IPS DF 4.7 (cell line): ENCODE measurements at regions not wholly inside any gene's neighbourhood (a gene's known extent, or its start where the extent isn't known, plus 50 kb on each side); places are given as distances from the start of the nearest gene placed in this dataset.

Source experiments
- DNase-seq: peaks from one replicate; pipeline ENCODE4 v3.0.0-alpha.2; 2013; ENCODE audit warnings: low spot score; ENCODE audit errors: extremely low read depth

DNA sequence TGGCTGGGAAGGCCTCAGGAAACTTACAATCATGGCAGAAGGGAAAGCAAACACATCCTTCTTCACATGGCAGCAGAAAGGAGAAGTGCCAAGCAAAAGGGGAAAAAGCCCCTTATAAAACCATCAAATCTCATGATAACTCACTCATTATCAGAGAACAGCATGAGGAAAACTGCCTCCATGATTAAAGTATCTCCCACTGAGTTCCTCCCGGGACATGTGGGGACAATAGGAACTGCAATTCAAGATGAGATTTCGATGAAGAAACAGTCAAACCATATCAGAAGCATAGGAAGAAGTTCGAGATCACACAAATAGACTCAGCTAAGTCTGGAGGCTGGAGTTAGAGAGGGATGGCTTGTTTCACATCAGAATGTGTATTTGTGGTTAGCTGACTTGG is 869.4 kb upstream of the PHF14 start:
- no peak for DNase-seq

DNA sequence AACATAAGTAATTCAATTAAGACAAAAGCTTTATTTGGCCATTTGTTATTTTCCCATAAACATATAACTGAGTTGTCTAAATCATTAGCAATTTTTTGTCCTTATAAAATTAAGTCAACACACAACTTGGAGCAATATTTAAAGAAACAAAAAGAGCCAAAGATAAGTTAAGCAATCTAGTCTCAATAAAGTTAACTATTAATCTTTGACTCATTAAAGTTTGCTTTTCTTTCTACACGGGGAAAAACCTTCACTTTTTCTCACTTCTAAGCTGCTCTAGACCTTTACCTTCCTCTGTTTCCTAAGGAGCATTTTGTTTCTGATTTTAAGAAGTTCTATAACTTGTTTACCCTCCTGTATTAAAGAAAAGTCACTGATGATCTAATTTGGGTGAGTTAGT is 867.1 kb upstream of the PHF14 start:
- no peak for DNase-seq

DNA sequence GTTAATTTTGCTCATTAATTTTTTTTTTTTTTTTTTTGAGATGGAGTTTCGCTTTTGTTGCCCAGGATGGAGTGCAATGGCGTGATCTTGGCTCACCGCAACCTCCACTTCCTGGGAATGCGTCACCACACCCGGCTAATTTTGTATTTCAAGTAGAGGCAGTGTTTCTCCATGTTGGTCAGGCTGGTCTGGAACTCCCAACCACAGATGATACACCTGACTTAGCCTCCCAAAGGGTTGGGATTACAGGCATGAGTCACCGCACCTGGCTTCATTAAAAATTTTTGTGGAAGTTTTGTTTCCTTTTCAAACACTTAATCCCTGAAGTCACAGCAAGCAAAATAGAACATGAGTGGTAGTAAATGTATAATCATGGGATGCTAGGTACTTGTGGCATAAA is 857.2 kb upstream of the PHF14 start:
- DNase-seq = no peak

DNA sequence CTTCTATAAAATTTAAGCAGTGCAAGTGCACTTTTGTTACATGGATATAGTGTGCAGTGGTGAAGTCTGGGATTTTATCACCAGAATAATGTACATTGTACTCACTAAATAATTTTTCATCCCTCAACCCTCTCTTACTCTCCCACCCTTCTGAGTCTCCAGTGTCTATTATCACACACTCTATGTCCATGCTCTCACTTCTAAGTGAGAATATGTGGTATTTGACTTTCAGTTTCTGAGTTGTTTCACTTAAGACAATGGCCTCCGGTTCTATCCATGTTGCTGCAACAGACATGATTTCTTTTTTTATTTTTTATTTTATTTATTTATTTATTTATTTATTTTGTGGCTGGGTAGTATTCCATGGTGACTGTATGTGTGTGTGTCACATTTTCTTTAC is 855.9 kb upstream of the PHF14 start:
- no peak for DNase-seq

DNA sequence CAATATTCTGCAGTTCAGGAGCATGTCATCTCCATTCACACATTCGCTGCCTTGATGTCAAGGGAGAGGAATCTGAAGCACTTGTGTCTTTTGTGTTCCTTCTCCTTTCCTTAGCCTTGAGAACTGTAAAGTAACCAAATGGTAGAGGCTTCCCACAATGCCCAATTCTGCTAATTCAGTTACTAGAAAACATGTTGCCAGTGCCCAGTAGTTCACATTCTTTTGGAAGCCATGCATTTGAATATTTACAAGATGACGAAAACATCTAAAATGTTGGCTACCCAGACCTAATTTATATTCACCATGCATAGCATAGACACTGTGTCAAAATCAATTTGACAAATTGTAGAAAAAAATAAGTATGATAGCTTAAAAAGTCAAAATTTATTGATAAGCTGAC is 852.7 kb upstream of the PHF14 start:
- DNase-seq = no peak

DNA sequence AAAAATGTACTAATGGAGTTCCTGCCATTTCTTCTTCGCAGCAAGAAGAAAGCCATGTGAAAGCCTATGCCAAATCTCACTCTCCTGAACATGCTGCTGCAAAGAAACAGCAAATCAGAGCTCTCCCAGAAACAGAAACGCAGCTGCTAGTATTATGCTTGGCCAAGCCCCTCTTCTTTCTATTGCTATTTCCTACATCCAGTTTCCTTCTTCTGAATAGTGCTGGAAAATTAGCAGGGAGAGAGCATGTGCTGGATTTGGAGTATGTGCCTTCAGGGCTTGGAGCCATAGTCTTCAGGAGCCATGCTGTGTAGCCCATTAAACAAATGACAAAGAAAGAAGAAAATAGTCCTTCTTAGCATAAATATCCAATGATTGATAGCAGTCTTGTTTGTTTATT is 852.0 kb upstream of the PHF14 start:
- DNase-seq = no peak

DNA sequence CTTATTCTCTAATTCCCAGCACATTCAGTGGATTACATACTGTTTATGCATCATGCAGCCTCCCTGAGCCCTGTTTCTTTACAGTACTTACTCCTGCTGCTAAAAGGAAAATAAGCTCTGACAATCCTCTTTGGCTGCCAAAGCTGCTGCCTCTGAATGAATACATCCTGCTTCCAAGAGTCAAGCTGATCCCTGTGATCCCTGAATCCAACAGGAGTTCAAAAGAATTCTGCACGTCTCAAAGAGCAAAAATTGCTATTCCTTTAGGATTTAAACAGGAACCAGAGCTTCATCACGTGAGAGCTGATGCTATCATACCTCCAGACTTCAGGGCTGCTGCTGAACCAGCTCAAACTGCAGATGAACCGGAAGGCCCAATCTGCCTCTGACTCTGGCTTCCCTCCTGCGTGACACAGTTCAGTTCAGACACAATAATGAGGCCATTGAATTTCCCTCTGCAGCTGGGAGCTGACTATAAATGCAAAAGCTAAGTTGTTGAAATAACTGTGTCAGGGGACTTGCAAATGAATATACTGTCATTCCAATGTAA is 851.0 kb upstream of the PHF14 start:
- DNase-seq = no peak

DNA sequence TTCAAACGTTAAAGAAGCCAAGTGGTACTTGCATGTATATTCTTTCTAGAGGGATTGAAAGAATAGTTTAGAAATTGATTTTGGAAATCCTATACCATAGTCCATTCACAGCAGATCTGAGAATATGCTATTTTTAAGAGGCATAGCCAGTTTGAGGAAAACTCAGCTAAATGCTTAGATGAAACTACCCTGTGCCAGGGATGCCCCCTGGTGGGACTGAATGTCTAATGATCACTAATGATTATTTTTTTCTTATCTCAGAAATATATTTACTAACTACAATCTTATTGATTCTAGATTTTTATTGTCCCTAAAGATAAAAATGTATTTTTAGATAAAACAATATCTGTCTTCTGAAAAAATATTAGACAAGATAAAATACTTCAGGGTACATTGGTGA is 844.9 kb upstream of the PHF14 start:
- no peak for DNase-seq

DNA sequence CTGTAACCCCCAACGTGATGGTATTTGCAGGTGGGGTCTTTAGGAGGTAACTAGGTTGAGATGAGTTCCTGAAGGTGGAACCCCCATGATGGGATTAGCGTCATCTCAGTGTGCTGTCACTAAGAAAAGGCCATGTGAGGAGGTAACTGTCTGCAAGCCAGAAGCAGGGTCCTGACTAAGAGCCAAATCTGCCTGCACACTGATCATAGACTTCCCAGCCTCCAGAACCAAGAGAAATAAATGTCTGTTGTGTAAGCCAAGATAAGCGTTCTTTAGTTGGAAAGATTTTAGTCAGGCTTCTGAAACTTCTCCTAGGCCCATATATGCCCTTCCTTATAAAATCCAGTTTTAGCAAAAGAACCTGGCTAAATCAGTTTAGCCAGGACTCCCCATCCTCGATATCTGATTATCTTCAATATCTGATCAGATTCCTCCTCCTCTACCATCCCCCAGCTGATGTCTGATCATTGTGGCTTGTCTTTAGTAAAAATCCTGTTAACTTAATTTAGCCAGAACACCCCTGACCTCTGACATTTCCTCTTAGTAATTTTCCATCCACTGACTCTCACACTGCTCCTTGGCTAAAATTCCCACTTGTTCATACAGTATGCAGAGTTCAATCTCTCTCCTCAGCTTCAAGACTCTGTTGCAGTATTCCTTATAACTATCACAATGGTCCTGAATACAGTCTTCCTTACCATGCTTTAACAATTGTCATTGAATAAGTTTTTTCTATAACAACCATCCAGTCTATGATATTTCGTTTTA is 835.4 kb upstream of the PHF14 start:
- no peak for DNase-seq

DNA sequence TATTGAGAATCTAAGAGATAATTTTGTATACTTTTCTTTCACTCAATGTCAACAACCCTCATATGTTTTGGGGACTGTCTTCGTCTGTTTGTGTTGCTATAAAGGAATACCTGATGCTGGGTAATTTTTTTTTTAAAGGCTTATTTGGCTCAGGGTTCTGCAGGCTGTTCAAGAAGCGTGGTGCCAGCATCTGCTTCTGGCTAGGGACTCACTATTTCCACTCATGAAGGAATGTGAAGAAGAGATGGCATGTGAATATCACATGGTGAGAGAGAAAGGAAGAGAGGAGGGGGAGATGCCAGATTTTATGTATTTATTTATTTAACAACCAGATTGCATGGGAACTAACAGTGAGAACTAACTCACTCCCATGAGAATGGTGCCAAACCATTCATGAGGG is 827.4 kb upstream of the PHF14 start:
- DNase-seq = no peak

DNA sequence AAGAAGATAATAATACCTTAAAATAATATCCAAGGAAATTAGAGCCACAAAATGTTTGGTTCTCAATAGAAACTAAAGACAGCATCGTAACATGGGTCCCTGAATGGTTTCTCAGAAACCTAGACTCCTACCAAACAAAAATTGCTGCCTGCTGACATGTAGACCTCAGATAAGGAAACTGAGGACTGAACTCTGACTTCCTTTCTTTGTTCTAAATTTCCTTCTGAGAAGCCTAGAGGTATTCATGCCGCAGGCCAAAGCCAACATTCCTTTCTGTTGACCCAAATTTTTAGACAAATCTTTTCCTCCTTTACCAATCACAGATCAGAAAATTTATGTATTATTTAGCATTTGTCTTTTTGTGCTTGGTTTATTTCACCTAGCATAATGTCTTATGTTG is 816.7 kb upstream of the PHF14 start:
- DNase-seq = no peak

DNA sequence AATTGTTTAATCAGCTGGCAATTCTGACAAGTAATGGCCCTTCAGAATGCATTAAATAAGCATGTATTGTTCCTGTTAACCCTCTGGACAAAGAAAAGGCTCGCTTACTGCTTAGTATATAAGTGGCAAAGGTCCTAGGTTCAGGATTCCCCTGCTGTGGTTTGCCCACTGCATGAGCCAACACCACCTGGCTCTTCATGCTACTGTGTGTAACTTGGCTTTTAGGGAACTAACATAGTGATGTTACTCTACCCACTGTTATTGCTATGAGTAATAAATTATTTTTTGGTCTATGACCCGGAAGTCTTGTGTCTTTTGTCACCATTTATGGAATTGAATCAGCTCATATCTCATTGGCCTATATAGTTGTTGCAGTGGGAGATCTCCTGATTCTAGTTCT is 791.7 kb upstream of the PHF14 start:
- no peak for DNase-seq

DNA sequence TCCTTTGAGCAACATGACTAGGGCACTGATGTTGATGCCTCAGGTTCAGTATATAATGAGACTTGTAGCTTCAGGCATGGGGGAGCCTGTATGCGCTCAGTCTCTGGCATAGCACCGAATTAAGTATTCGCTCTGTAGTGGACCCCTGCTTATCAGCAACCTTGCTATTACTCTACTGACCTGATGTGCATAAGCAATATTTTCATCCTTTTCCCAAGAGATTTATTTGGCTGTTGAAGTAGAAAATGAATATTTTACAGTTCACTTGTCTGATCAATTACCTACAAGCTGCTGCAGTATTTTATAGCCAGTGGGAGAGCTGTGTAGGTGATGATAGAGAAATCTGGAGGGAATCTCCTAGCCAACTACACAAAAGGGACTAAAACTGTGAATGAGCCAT is 781.6 kb upstream of the PHF14 start:
- DNase-seq = no peak

DNA sequence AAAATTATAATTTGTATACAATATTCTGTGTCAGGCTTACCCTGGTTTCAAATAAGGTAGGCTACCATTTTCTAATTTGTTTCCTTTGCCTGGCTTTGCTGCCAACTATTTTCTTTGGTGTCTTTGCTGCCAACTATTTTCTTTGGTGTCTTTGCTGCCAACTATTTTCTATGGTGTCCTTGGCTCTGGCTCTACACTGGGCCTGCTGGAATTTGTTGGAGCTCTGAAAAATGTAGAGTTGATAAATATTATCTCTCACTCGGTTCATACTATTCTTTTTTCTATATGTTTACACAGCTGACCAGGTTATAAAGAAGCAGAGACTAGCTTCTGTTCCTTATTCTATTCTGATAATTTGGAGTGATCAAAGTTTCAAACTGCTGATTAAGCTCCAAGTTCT is 768.0 kb upstream of the PHF14 start:
- DNase-seq = no peak

DNA sequence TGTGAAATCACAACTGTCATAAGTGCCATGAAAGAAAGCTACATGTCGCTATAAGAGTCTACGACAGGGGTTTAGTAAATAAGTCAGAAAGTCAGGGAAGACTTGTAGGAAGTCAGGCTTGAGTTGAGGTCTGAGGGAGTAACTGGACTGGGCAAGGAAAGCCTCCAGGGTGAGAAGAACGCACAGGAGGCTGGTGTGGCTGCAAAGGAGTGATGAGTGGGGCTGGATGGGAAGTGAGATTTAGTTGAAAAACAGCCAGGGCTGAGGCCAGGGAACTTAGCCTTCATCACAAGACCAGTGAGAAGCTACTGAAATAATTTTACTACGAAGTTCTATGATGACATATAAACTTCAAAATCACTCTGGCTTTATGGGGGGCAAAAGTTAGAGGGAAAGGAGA is 763.7 kb upstream of the PHF14 start:
- no peak for DNase-seq

DNA sequence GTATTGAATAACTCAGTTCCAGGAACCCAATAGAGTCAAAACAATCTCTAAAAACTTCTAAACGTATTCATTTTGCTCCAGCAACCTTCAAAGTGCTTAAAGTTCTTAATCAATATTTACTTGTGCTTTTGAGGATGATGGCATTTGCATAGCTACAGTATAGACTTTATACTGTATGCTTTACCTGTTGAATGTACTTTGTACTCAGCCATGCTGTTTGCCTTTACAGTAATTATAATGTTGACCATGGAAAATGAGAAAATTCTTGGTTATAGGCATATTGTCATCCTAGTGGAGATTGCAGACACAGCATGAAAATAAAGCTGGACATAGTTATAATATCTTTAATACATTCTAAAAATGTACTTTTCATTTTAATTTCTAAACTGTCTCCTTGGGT is 762.7 kb upstream of the PHF14 start:
- no peak for DNase-seq

DNA sequence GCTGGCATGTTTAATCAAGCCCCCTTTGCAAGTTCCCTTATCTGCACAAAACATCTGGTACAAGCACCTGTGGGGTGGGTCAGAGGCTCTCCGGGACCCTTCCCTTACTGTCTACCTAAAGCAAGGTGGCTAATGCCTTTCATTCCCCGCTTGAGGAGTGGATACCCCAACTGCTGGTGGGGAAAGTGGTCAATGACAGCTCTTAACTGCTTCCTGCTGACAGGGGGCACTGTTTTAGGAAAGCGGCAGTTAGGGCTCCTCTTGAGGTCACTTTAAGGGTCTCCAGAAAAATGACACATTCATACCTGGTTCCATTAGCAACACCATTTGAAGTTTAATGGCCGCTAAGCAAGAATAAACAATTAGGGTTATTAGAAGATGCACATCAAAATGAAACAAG is 761.8 kb upstream of the PHF14 start:
- DNase-seq = no peak

DNA sequence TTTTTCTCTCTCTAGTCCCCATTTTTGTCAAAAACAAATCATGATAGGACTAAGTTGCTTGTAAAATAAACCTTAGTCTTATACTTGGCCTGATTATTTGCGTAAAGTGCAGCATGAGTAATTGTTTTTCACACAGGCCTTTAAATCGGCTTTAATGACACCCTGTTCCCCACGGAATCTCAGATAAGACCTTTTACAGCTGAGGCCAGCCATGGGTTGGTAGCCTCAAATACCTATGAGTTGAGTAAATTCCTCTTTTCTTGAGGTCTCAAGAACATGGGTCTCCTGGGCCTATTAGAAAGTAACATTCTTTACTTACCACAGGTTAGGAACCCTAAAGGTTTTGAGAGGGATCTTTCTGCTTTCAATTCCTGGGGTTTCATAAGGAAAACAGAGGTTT is 761.0 kb upstream of the PHF14 start:
- DNase-seq = no peak

DNA sequence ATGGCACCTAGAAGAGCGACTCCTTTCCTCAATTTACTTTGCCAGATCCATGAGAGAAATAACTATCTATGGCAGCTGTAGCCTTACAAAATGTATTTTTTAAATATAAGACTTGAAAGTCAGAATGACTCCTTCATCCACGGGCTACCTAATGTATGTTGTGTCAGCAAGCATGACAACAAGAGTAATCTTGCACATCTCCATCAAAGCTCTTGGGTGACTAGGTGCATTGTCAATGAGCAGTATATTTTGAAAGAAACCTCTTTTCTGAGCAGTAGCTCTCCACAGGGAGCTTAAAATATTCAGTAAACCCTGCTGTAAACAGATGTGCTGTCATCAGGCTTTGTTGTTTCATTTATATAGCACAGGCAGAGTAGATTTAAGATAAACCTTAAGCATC is 757.2 kb upstream of the PHF14 start:
- DNase-seq = no peak

DNA sequence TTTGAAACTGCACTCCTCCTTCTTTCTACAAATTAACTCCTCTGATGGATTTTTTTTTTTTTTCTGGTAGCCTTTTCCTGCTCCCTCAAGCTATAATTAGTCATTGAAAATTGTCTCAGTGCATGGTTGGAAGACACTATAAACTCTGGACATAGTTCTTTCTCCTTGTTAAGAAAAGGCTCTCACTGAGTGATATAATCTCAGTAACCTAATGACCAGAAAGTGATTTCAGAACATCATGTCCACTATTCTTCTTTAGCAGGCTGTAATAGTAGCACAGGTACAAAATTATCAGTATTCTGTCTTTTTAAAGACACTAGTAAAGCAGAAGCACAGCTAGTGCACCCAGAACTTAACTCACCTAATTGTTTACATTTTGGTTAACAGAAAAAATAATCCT is 752.6 kb upstream of the PHF14 start:
- DNase-seq = no peak

DNA sequence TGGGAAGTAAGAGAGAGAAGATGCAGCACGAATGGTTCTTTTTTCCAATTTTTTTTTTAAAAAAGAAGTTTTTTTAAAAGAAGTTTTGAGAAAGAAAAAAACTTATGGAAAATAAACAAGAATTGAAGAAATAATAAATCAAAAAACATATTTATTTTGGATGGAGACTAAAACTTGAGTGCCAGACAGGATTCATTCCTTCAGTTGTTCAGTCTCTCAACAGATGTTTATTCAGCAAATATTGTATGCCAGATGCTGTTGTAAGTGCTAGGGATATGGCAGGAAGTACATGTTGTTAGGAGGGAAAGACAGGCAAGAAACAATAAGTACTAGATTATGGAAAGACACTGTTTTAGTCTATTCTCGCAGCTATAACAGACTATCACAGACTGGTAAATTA is 750.7 kb upstream of the PHF14 start:
- no peak for DNase-seq

DNA sequence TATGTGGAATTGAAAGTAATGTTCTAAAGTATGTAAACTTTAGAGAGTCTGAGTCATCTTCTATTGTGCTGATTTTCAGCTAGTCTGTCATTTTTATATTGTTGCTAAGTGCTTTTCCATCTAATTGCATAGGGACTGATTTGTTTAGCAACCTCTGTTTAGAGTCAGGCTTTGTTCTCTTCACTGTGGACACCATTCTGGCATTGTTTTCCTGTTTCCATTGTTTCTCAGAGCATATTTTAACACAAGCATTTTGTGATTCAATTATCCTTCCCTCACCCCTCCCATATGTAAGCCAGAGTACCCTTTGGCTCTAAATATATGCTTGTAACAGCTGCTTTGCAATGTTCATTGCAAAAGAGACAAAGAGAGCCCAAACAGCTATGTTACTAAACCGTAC is 748.4 kb upstream of the PHF14 start:
- no peak for DNase-seq

DNA sequence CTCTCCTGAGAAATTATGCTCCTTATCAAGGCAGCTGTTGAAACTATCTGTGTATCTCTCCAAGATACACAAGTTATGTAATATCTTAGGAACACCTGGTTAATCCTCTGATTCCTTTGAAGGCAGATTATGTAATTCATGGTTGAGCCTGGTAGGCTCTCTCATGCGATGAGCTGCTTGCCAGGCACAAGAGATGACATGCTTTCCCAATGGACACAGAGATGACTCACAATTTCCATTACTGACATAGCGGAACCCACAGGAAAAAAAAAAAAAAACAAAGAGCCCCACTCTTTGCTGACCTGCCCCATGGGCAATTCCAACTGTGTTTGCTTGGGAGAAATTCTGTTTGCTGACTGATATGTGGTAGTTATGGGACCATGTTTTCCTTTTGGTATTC is 736.4 kb upstream of the PHF14 start:
- DNase-seq = no peak

DNA sequence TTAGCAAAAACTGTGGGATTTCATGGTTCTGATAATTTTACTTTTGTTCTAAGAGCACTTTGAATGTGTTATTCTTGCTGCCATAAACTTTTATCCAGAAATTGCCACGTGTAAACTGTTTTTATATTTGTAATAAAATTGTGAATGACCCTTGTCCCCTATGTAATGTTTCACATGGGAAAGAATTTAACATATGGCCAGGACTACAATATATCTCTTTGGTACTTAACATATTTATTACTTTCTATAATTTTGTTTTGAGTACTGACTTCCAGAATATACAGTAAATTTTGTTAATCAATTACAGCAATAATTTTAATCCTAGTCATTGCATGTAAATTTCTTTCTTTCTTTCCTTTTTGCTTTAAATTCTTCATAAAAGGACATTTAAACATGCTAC is 735.0 kb upstream of the PHF14 start:
- DNase-seq = no peak
